ENCODE measurements at regions not wholly inside any gene's neighbourhood (a gene's known extent, or its start where the extent isn't known, plus 50 kb on each side); places are given as distances from the start of the nearest gene placed in this dataset.

GRCh38 chr2:138433995-138434951 is 67.3 kb upstream of the SPOPL start:
- no peak overlapping the region for H3K27ac ChIP-seq
- H3K27me3 ChIP-seq (replicated peaks): no peaks in the 10 kb centered on the region; the same call in 1 of the 2 replicates
- no peak for DNase-seq (ENCODE audit: low read depth in 1 of 2, low spot score in 2 of 2)
- no peaks in the 10 kb centered on the region for H3K36me3 ChIP-seq
- H3K4me3 ChIP-seq: no peak overlapping the region
- no peaks in the 10 kb centered on the region for H3K9me3 ChIP-seq (replicated peaks)
- H3K4me1 ChIP-seq (replicated peaks): no peaks in the 10 kb centered on the region

GRCh38 chr2:138435701-138436100 is 65.9 kb upstream of the SPOPL start:
- Histone ChIP-seq H3K4me3 (no peak overlapping the region), H3K27me3 (replicated peaks) (no peaks in the 10 kb centered on the region; the same call in 1 of the 2 replicates), H3K9me3 (replicated peaks) (no peaks in the 10 kb centered on the region), H3K27ac (no peak overlapping the region), H3K36me3 (no peaks in the 10 kb centered on the region), H3K4me1 (replicated peaks) (no peaks in the 10 kb centered on the region)
- no peak for DNase-seq (ENCODE audit: low read depth in 1 of 2, low spot score in 2 of 2)

GRCh38 chr2:138439733-138440132 is 61.8 kb upstream of the SPOPL start:
- no peak for DNase-seq (ENCODE audit: low read depth in 1 of 2, low spot score in 2 of 2)
- no peak overlapping the region for H3K4me3 ChIP-seq
- no peaks in the 10 kb centered on the region for H3K36me3 ChIP-seq
- H3K27ac ChIP-seq: no peak overlapping the region
- H3K27me3 ChIP-seq (replicated peaks): no peaks in the 10 kb centered on the region; the same call in 1 of the 2 replicates
- no peaks in the 10 kb centered on the region for H3K9me3 ChIP-seq (replicated peaks)
- no peaks in the 10 kb centered on the region for H3K4me1 ChIP-seq (replicated peaks)

- no peaks in the 10 kb centered on the region for H3K9me3 ChIP-seq (replicated peaks)
- H3K4me3 ChIP-seq: no peak overlapping the region
- H3K36me3 ChIP-seq: no peaks in the 10 kb centered on the region
- no peak for DNase-seq (ENCODE audit: low read depth in 1 of 2, low spot score in 2 of 2)
- no peak overlapping the region for H3K27ac ChIP-seq
- no peaks in the 10 kb centered on the region; the same call in 1 of the 2 replicates for H3K27me3 ChIP-seq (replicated peaks)
- H3K4me1 ChIP-seq (replicated peaks): no peaks in the 10 kb centered on the region
These were observed 60.8 kb upstream of the SPOPL start for GRCh38 chr2:138440759-138441158.

- DNase-seq (ENCODE audit: low read depth in 1 of 2, low spot score in 2 of 2): no peak
- Histone ChIP-seq H3K27me3 (replicated peaks) (no peaks in the 10 kb centered on the region), H3K36me3 (no peaks in the 10 kb centered on the region), H3K27ac (no peak overlapping the region), H3K9me3 (replicated peaks) (no peaks in the 10 kb centered on the region), H3K4me1 (replicated peaks) (no peaks in the 10 kb centered on the region), H3K4me3 (no peak overlapping the region)
These were observed 59.7 kb upstream of the SPOPL start for GRCh38 chr2:138441916-138442315.

GRCh38 chr2:138444411-138444810 is 57.2 kb upstream of the SPOPL start:
- no peak overlapping the region for H3K4me3 ChIP-seq
- DNase-seq (ENCODE audit: low read depth in 1 of 2, low spot score in 2 of 2): no peak
- H3K36me3 ChIP-seq: no peaks in the 10 kb centered on the region
- no peaks in the 10 kb centered on the region for H3K9me3 ChIP-seq (replicated peaks)
- H3K27me3 ChIP-seq (replicated peaks): no peaks in the 10 kb centered on the region
- no peak overlapping the region for H3K27ac ChIP-seq
- H3K4me1 ChIP-seq (replicated peaks): no peaks in the 10 kb centered on the region

- no peaks in the 10 kb centered on the region for H3K36me3 ChIP-seq
- no peak overlapping the region for H3K27ac ChIP-seq
- no peaks in the 10 kb centered on the region for H3K4me1 ChIP-seq (replicated peaks)
- DNase-seq (ENCODE audit: low read depth in 1 of 2, low spot score in 2 of 2): no peak
- H3K27me3 ChIP-seq (replicated peaks): no peaks in the 10 kb centered on the region
- no peak overlapping the region for H3K4me3 ChIP-seq
- H3K9me3 ChIP-seq (replicated peaks): no peaks in the 10 kb centered on the region
These were observed 56.3 kb upstream of the SPOPL start for GRCh38 chr2:138445227-138445626.

- no peaks in the 10 kb centered on the region for H3K9me3 ChIP-seq (replicated peaks)
- no peaks in the 10 kb centered on the region for H3K27me3 ChIP-seq (replicated peaks)
- H3K4me3 ChIP-seq: no peak overlapping the region
- no peak overlapping the region for H3K27ac ChIP-seq
- H3K4me1 ChIP-seq (replicated peaks): no peaks in the 10 kb centered on the region
- H3K36me3 ChIP-seq: no peaks in the 10 kb centered on the region
- no peak for DNase-seq (ENCODE audit: low read depth in 1 of 2, low spot score in 2 of 2)
These were observed 55.5 kb upstream of the SPOPL start for GRCh38 chr2:138446043-138446442.

GRCh38 chr2:138447889-138448570 is 53.5 kb upstream of the SPOPL start:
- DNase-seq (ENCODE audit: low read depth in 1 of 2, low spot score in 2 of 2): no peak
- no peak overlapping the region for H3K4me3 ChIP-seq
- H3K27me3 ChIP-seq (replicated peaks): no peaks in the 10 kb centered on the region
- no peaks in the 10 kb centered on the region for H3K4me1 ChIP-seq (replicated peaks)
- H3K36me3 ChIP-seq: no peaks in the 10 kb centered on the region
- no peak overlapping the region for H3K27ac ChIP-seq
- H3K9me3 ChIP-seq (replicated peaks): no peaks in the 10 kb centered on the region
